ENCODE measurements at regions not wholly inside any gene's neighbourhood (a gene's known extent, or its start where the extent isn't known, plus 50 kb on each side); places are given as distances from the start of the nearest gene placed in this dataset.
"Not testable (repeated sequence)": the region's sequence is repeated elsewhere in the genome, so short reads cannot be mapped to it uniquely, and the experiment has no call there.

DNA sequence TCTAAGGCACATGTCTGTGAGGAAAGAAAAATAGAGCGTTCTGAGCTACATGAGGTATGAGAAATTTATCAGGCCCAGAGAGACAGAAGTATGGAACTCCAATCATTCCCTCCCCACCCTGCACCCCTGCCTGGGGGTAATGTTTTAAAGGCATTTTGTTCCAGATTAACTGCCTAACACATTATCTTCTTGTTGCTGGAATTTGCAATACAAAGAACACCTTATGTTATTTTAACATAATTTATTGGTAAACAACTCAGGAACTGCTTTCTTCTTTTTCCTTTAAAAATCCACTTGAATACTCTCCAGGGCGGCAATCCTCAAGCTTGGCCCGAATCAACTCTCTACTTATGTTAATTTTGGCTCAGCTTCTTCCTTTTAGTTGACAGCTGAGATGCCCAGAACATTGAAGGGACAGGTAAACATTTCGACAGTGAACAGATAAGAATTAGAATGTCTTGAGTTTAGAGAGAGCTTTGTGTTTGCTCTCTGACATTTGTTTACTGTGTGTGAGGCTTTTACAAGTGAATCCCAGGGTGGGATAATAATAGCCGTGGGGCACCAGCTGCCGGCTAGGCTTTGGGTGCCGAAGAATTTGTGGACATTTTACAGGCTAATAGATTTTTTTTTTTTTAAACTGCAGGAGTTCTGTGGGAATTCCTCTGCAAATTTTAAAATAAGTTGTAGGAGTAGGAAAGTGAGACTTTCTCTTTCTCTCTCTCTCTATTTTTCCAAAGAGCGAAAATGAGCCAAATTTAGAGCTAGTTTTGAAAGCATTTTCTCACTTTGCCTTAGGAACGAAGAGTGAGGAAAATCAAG, 96.4 kb upstream of the TAF11L2 start:
- no peak for DNase-seq

DNA sequence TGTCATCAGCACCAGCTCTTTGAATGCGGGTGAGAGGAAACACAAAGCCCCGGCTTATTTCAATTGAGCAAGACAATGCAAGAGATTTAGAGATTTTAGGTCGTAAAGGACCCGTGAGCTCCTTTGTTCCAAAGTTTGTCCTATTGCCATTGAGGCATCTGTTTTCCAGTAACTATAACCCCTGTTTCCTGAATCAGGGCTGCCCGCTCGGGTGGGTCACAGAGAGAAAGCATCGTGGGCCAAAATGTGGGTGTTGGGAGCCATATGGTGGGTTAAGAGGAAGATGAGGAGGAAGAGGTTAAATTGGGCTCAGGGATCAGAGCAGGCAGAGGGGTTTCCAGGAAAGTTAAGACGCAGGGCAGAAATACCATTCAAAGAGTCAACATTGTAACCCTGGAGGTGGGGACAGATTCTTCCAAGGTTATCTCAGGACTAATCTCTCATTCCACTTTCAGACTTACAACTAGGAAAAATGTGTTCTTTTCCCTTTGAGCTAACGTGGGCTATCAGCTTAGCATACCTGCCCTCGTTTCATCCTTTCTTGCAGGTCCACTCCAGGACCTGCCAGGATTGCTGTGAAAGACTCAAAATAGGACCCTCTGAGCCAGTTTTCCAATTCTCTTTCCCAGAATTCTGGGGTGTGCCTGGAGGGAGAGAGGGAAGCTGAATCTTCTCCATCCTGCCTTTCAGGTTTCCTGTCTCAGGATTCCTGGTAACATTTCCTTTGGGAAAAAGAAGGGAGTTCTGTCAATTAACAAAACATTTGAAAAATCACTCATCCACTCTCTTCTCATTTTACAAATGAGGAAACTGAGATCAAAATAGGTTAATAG, 95.5 kb upstream of the TAF11L2 start:
- no peak for DNase-seq

DNA sequence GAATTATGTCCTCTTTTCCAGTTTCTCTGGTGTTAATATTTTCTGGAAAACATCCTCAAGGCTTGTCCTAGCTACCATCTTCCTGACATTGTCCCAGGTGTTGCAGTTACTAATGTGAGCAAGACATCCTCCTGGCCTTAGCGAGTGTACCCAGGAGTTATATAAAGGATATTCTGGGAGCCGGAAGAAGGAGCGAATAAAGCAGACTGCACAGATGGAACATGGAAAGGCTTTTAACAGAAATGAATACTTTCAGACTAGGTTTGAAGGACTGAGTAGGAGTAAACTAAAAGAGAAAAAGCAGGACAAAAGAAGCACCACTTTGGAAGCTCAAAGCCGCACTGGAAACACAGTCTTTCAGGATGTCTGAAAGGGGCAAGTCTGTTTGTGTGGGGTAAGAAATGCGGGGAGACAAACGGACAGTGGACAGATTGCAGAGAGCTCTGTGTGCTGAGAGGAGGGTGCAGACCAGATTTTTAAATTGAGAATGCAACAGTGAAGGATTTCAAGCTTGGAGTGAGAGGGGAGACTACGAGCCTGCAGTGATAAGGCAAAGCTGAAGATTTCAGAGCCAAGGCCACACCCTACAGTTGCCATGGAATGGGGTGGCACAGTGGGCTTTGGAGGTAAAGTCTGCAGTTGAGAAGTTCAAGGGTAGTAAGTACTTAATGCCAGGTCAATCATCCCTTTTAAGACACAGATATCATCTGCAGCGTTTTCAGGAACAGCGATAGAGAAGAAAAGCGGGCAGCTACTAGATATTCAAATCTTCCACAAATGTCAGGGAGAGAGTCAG, 94.1 kb upstream of the TAF11L2 start:
- no peak for DNase-seq

DNA sequence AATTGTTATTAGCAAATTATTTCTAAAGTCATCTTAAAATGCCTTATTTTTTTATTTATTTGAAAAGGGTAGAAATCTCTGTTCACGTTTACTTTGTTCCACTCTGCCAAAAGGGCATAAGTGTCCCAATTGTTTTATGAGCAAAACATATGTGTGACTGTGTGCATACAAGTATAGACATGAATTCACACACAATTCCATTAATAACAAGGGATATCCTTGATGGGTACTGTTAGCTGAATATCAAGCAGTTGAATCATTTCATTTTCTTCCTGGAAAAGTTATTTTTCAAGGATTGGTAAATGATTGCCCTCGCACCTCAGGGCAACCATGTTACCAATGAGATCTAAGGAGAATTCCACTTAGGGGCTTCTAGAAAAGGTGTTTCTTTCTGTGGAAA, 92.1 kb upstream of the TAF11L2 start:
- DNase-seq, result no peak

DNA sequence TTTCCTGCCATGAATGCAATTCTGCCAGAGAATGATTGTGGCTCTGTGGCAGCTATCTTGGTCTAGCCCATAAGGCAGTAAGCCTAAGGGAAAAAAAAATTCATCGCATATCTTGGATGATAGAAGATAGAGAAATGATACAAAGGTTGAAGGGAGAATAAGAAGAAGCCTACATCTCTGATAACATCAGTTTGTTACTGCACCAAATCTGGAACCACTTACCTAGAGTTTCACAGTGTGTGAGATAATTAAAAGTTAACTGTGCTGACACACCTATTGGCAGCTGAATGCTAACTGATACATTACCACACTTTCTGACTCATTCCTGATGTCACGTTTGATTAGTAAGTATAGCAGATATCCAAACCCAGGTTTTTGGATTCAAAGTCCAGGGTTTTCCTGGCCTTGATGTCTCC, 91.6 kb upstream of the TAF11L2 start:
- DNase-seq, result no peak

DNA sequence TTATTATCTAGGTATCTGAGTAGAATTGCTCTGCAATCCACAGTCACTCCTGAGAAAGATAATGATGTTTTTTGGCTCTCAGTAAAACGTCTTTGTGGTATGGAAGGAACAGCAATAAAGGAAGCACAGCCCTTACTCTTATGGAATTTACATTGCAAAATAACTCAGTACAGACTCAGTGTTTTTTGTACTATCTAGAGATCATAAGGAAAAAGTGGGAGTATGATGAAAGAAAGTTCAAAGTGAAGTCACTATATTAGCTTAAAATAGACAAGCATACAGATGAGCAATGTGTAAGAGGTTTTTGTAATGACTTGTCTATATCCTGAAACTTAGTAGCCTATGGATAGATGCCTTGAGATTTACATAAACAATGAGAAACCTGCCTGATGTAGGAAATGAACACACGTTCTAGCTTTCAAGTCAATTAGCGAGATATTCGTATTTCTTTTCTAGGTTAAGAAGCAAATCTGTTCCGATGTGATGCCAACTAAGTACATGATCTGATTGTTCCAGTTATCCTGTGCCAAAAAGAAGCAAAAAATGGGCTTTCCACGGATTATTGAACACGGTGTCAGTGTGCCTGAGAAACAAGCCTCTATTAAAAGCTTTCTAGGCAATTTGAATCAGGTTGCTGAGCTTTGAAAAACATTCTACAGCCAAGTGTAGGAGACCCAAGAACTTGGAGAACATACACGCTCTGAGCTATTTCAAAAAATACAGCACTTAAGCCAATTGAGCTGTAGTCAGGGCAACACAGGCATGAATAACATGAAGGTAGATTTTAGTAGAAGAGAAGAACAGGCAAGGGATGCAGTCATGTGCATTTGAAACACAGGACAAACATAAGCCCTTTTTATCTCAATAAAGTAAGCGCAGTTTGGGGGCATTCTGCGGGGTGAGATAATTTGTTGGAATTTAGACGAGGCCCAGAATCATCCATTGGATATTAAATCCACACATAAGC, 86.3 kb upstream of the TAF11L2 start:
- DNase-seq, result no peak

DNA sequence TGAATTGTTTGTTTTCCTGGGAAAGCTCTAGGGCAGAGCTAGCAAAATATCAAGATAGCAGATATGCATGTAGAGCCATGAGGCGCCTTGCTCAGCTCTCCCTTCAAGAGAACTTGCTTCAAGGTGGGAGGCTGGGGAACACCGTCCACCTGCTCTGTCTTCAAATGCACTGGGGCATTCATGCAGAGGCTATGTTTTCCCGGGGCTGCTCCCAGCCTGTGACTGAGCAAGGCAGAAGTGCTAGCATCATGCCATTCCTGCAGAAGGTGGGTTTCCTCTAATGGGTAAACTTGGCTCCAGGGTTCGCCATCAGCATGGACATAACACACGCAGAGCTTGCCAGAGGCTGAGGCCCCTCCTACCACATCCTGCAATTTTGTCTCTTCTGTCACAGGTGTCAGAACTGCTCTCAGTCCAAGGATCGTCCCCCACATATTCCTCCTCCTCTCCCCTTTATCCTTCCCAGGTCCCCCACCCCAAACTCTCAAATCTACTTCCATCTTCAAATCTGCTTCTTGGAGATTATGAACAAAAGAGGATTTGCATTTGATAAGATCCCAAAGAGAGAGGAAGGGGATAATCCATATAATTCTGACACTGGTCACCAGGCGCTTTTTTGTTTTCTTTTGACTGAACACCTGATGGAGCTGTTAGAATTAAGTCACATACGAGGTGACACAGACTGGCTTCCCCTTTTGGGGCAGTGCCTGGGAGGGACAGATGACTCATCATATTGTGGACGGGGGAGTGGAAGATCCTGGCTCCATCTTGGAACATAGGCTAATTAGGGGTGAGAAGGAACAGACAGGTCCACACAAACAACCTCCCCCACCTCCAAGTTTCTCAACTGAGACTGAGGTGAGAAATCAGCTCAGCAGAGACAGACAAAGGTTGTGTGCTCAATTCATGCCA, 85.0 kb upstream of the TAF11L2 start:
- DNase-seq, result peak; percentile 2

DNA sequence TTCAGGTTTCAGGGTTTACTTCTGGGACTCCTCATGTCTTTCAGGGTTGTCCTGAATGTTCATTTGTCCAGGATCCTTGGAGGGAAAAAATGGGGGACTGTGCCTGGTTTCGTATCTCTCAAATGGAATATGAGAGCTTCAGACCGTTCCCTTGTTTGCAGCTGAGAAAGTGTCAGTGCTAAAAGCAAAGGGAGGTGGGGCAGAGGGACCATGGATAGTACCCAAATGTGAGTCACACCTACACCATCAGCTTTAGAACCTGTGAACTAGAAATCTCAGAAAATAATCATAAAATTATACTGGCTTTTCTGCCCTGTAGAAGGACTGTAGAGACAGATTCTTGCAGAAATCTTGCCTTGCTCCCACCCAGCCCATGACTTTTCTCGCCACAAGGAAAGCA, 84.3 kb upstream of the TAF11L2 start:
- no peak for DNase-seq

DNA sequence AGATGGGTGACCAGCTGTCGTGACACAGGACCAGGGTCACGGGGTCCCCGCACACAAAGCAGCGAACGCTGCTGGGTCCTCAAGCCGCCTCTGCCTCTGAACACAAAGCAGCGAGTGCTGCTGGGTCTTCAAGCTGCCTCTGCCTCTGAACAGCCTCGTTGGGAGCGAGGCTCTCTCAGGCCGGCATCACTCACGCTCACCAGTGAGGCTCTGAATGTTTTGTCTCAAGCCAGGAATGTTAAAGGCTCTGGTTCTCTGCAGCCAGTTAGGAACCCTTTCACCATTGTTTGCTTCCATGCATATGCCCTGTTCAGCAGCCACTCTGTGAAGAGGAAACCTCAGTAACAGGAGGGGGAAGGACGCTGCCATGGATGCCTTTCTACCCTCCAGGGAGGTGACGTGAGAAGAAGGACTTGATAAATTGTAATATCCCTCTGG, 82.7 kb upstream of the TAF11L2 start:
- DNase-seq, result no peak

DNA sequence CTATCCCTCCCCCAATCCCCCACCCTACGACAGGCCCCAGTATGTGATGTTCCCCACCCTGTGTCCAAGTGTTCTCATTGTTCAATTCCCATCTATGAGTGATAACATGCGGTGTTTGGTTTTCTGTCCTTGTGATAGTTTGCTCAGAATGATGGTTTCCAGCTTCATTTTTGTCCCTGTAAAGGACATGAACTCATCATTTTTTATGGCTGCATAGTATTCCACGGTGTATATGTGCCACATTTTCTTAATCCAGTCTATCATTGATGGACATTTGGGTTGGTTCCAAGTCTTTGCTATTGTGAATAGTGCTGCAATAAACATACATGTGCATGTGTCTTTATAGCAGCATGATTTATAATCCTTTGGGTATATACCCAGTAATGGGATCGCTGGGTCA, 81.7 kb upstream of the TAF11L2 start:
- not testable (repeated sequence) for DNase-seq

DNA sequence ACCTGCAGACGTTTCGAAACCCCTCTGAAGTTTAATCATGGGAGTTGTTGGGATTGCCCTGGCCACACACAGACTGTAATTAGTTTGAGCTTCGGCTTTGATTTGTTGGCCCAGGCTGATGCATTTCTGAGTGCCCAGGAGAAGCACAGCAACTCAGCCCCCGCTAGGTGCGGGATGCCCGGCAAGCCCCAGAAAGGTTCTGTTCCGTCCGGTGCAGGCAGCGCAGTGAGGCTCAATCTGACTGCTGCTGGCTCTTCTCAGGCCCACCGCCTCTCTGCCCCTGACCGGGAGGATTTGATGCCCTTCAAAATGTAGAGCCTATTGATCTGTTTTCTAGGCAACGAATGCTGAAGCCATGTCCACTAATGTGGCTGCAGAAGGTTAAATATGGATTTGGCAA, 73.4 kb upstream of the TAF11L2 start:
- DNase-seq, result no peak

DNA sequence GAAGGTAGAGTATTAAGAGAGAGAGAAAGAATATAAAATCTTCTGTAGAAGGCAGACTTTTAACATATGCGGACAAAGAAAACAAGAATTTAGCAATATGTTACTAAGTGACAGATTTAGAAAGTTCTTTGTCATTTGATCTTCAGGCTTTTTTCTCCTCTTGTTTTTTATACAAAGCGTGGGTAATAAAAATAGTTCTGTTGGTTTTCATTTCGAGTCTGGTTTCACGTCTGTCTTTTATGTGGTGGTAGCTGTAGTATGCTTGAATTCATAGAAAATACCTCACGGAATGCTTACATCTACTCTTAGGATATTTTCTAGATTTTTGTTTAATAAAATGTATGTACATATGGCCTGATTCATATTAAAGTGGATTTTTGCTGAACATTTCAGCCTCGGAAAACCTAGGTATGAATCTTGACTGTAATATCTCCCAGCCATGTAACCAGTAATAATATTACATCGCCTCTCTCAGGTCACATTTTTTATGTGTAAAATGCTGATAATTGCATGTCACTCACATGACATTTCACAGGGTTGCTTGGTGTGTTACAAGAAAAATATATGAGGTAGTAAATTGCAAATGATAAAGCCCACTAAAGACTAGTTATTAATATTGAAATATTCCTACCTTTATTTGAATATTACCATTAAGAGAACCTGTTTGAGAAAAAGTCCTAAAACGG, 72.5 kb upstream of the TAF11L2 start:
- DNase-seq, result no peak

DNA sequence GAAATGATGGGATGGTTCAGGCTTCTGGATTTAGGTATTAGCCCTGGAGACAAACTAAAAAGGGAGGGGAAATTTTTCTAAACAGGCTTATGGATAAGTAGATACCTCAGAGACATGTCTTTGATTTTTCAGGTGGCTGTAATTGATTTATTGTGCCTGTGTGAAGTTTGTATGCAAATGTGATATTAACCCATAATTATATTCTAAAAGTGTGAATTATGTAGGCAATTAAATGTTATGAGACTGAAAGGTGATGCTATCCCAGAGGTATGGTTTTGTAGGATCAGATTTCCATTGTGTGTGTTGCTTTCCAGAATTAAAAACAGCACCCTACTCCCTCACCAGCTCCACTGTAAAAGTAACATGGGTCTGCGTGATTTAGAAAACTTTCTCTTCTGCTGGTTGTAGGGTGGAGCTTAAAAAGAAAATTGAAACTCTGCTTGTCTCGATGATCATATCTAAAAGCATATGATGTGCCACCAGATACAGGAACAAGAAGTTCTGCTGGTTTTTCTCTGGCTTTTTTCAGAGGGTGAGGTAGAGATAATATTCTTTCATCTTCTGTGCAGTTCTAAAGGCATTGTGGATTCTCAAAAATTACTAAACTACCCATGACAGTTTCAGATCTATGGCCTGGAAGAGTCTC, 71.8 kb upstream of the TAF11L2 start:
- DNase-seq, result no peak

DNA sequence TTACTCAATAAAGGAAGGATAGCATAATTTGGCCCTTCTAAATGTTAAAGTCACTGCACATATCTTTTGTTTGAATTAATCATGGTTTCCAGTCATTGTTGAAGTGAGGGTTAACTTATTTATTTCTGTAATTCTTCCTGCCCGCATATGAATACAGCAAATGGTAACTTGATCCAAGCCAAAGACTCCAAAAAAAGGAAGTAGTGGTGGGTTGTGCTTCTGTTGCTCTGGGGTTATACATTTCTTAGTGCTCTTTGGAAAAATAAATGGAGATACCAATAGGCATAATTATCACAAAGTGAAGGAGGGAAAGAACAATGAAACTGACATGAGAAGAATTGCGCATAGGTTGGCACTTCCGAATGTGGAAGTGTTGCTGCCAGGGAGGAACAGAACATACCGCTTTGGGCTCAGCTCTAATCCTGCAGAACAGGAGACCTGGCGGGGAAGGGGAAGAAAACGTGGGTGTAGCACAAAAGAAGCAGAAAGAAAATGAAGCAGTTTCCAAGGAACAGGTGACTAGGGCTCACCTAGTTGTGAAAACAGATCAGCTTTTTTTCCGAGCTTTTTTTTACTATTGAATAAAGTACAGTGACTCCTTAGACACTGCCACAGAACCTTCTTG, 69.7 kb upstream of the TAF11L2 start:
- no peak for DNase-seq

DNA sequence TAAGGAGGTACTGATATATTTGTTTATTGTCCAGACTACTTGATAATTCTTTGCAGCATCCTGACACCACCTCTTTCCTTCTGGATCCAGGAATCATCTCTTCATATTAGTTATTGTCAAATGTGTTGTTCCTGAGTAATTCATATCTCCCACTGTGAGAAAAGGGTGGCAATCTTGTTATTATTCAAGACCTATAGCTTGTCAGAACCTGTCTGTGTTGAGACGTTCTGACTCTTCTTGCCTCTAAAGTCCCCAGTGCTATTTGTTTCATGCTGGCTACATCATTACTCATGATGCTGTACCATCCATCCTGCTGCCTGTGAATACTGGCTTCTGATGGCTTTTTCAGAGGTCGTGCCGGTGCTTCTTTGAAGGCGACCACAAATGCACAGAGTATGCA, 68.7 kb upstream of the TAF11L2 start:
- no peak for DNase-seq

DNA sequence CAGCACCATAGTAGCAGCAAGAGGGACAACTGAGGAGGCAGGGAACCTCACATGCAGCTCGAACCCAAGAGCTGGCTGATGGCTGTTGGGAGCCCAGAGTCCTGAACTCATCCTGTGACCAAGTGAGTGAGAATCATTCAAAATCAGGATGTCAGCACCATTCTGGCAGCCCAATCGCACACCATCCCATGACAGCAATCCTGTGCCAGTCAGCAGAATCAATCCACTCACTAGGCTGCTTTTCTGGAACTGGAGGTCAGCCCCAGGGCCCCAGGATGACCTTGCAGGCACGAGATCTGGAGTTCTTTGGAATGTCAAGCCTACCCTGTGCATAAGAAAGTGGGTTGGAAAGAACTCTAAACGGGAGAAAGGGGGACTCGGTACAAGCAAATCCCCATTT, 67.8 kb upstream of the TAF11L2 start:
- DNase-seq, result no peak

DNA sequence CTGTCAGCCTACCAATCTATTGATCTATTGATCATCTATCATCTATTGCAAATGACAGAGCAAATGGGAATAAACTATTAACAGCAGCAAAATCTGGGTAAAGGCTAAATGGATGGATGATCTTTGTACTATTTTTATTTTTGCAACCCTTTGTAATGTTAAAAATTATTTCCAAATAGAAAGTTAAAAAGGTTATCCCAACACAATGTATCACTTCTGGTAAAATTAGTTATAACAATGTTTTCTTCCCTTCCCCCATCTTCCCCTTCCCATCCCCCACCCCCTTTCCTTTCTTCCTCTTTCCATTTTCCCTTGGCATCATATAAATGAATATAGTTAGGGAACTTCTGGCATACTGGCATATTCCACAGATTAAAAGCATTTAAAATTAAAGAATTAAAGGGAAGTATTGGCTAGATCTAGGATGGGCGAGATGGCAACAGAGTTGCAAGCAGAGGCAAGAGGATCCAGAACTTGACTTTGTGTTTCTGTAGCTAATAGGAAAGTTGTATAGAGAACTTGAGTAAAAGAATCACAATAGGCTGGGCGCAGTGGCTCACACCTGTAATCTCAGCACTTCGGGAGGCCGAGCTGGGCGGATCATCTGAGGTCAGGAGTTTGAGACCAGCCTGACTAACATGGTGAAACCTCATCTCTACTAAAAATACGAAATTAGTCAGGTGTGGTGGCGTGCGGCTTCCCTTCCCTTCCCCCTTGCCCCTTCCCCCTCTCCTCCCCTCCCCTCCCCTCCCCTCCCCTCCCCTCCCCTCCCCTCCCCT, 66.6 kb upstream of the TAF11L2 start:
- no peak for DNase-seq

DNA sequence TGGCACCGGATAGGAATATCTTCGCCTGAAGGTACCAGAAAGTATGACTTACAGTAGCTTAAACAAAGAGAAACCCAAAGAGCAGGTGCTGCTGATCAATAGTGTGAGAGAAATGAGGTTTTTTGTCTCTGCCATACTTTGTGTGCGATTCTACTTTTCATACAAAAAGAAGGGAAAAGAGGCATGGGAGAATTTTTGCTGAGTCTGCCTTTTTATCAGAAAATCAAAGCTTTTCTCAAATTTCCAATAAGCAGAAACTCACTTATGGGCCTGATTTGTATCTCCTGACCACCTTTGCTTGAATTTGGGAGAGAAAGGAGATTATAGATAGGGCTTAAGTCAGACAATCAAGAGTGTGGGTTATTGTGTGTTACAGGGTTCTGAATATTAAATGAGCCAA, 65.5 kb upstream of the TAF11L2 start:
- DNase-seq, result no peak

DNA sequence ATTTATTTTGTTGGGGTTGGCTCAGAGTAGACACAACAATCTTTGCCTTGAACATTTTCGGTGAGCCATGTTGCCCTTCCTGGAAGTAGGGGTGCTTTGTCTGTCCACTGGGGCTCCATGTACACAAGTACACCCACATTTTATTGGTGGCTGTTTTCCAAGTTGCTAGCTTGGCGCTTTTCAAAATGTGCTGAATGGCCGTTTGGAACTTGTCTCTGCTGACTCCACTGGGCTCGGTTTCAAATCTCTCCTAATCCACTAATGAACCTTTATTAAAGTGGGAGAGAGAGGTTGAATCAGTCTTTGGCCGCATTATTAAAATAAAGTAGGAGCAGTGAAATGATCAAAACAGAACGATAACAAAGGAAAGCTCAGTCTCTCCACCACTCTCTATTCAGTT, 64.6 kb upstream of the TAF11L2 start:
- DNase-seq, result no peak

Measured in CD4-positive, alpha-beta T cell treated with Interleukin-12 subunit alpha and Interleukin-12 subunit beta, for 1 hour (primary cell).